ENCODE measurements at regions not wholly inside any gene's neighbourhood (a gene's known extent, or its start where the extent isn't known, plus 50 kb on each side); places are given as distances from the start of the nearest gene placed in this dataset.
"Not testable (repeated sequence)": the region's sequence is repeated elsewhere in the genome, so short reads cannot be mapped to it uniquely, and the experiment has no call there.

GRCh38 chr1:157325220-157325619, 187.0 kb upstream of the ETV3 start:
- no peak for DNase-seq (ENCODE audit: low read depth)

DNA sequence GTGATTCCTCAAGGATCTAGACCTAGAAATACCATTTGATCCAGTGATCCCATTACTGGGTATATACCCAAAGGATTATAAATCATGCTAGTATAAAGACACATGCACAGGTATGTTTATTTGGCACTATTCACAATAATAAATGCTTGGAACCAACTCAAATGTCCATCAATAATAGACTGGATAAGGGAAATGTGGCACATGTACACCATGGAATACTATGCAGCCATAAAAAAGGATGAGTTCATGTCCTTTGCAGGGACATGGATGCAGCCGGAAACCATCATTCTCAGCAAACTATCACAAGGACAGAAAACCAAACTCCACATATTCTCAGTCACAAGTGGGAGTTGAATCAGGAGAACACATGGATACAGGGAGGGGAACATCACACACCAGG, 183.8 kb upstream of the ETV3 start:
- DNase-seq (ENCODE audit: low read depth) = not testable (repeated sequence)

DNA sequence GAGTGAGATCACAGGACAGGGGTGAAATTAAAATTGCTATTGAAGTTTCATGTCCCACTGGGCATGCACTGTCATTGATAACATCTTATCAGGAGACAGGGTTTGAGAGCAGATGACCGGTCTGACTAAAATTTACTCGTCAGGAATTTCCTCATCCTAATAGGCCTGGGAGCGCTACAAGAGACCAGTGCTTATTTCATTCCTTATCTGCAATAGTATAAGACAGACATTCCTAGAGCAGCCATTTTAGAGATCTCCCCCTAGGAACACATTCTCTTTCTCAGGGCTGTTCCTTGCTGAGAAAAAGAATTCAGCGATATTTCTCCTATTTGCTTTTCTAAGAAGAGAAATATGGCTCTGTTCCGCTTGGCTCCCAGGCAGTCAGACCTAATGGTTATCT, 181.4 kb upstream of the ETV3 start:
- DNase-seq (ENCODE audit: low read depth) = no peak

DNA sequence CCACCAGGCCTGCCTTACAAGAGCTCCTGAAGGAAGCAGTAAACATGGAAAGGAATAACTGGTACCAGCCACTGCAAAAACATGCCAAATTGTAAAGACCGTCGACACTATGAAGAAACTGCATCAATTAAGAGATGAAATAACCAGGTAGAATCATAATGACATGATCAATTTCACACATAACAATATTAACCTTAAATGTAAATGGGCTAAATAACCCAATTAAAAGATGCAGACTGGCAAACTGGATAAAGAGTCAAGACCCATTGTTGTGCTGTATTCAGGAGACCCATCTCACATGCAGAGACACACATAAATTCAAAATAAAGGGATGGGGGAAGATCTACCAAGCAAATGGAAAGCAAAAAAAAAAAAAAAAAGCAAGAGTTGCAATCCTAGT, 179.0 kb upstream of the ETV3 start:
- DNase-seq (ENCODE audit: low read depth) = not testable (repeated sequence)

DNA sequence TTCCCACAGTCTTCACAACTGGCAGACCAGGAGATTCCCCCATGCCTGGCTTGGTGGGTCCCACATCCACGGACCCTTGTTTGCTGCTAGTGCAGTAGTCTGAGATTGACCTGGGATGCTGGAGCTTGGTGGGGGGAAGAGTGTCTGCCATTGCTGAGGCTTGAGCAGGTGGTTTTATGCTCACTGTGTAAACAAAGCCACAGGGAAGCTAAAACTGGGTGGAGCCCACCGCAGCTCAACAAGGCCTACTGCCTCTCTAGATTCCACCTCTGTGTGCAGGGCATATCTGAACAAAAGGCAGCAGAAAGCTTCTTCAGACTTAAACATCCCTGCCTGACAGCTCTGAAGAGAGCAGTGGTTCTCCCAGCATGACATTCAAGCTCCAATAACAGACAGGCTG, 177.3 kb upstream of the ETV3 start:
- DNase-seq (ENCODE audit: low read depth) = no peak

DNA sequence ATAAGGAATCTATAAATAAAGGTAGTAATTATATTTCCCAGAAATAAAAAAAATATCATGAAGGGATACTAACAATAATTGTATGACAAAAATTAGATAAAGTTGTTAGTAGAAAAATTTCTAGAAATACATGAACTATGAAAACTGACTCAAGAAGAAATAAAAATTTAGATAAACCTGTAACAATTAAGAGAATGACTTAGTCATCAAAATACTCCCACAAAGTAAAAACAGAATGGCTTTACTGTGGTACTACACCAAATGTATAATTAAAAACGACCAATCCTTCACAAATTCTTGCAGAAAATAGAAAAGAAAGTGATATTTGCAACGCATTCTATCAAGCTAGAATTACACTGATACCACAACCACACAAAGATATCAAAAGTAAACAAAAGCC, 176.2 kb upstream of the ETV3 start:
- no peak for DNase-seq (ENCODE audit: low read depth)

GRCh38 chr1:157313240-157313807, 175.1 kb upstream of the ETV3 start:
- no peak for DNase-seq (ENCODE audit: low read depth)

DNA sequence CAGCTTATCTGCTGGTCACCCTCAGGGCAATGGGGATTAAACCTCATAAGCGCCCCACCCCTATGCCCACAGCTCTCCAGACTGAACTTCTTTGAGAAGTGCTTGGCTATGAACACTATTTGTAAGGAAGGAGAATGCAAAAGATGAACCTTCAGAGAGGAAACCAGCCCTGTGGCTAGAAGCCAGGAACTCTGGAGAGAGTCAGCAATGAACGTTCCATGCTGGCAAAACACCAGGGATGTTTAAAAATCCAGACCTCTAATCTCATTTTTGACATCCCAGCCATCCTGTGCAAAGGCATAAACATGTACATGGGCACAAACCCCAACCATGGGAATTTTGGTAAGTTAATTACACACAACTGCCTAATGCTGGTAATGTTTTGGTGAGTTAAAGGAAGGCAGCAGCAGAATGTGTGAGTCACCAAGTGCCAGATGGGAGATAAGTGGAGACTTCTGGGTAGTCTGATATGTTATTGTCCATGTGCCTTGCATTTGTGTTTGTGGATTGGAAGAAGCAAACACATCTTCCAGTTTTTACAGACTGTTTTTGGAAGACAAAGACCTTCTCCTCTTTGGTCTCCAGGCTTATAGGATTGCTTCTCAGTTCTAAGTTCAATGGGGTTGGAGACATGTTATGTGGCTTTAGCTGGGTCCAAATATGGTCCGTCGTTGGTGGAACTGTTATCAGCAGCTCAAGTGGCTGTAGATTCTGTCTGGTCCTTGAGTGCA, 174.1 kb upstream of the ETV3 start:
- no peak for DNase-seq (ENCODE audit: low read depth)

DNA sequence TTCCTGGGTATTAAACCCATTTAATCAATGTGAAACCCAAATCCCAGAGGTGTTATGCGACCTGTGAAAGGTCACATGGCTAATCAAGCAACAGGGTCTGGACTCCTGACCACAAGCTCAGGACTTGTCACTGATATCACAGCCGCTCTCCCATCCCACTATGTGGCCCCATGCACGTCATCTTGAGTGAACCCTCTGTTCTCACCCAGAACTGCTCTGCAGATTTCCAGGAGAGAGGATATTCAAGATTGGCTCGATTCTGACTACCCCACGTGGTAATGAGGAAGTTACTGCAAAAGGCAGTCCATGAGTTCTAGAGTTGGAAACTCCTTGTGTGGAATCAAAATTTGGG, 173.5 kb upstream of the ETV3 start:
- DNase-seq (ENCODE audit: low read depth) = no peak

DNA sequence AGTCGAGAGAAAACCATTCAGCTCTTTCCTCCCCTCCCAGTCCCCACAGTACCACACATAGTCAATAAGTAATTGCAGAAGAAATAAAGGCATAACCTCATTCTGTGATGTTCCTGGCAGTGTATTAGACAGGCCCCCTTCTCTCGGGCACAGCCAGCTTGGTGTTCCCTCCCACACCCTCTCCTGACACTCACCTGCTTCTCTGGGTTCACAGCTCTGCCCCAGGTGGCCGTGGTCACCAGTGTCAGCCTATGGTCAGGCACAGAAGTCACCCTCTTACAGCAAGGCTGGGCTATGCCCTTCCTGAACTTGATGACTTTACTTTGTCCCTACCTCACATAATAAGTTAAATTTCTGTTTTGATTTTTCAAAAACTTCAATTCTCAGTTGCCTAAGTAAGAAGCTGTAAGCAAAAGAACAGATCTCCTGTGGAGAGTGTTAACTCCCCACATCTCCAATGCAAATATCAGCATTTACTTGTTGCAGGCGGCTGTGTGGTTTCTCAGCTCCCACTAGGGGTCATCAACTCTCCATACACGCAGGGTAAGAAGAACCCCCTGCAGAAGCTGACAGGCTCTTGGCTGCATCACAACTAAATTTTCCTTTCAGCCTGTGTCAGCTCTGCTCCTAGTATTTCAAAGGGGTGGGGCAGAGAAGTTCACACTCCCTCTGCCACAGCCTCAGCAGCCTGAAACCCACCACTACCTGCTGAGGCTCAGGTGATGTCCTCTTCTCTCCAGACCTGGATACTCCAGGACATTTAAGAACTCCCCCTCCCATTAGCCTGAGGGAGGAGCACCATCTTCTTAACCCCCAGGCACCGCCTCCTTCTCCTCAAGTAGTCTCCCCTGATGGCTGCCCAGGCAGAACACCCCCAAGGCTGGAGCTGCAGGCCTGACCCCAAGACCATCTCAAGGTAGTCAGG, 172.9 kb upstream of the ETV3 start:
- DNase-seq (ENCODE audit: low read depth) = not testable (repeated sequence)

DNA sequence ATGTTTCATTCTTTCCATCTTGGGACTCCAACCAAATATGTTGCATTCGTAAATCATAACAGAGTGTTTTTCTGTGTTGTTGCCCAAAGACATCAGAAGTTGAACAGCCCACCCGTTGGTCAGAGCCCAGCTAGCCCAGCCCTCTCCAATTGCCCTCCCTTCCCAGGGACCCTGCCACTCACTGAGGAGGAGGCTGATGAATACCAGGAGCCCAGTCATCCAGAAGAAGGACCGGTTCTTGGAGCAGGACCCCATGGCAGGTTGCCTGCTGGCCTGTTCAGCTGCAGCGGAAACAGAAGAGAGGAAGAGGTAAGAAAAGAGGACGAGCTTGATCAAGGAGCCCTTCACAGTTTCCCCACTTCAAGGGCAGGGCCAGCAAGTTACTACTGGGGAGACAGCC, 172.2 kb upstream of the ETV3 start:
- DNase-seq (ENCODE audit: low read depth) = no peak

- DNase-seq (ENCODE audit: low read depth) = no peak
These were observed 169.3 kb upstream of the ETV3 start for GRCh38 chr1:157307491-157307890.

GRCh38 chr1:157306896-157307295, 168.7 kb upstream of the ETV3 start:
- no peak for DNase-seq (ENCODE audit: low read depth)

GRCh38 chr1:157304271-157304670, 166.1 kb upstream of the ETV3 start:
- DNase-seq (ENCODE audit: low read depth) = no peak

DNA sequence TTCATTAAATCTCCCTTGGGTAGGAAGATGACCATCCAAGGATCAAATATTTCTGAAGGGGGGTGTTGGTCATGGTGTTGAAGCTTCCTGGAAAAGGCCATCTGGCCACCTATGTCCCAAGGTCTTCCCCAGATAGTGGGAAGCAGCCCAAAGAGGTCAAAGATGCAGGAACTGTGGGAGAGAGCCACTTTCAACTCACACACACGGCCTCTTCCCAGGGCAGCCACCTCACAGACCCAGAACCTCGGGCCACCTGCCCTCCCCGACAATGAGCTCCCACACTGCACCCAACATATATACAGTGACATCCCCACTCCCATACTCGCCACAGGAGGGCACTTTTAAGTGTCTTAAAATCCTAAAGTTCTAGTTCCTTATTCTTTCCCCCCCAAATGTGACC, 164.5 kb upstream of the ETV3 start:
- DNase-seq (ENCODE audit: low read depth) = no peak

GRCh38 chr1:157302199-157302497, 164.0 kb upstream of the ETV3 start:
- DNase-seq (ENCODE audit: low read depth) = no peak

- DNase-seq (ENCODE audit: low read depth) = no peak
These were observed 163.4 kb upstream of the ETV3 start for GRCh38 chr1:157301477-157302198.

DNA sequence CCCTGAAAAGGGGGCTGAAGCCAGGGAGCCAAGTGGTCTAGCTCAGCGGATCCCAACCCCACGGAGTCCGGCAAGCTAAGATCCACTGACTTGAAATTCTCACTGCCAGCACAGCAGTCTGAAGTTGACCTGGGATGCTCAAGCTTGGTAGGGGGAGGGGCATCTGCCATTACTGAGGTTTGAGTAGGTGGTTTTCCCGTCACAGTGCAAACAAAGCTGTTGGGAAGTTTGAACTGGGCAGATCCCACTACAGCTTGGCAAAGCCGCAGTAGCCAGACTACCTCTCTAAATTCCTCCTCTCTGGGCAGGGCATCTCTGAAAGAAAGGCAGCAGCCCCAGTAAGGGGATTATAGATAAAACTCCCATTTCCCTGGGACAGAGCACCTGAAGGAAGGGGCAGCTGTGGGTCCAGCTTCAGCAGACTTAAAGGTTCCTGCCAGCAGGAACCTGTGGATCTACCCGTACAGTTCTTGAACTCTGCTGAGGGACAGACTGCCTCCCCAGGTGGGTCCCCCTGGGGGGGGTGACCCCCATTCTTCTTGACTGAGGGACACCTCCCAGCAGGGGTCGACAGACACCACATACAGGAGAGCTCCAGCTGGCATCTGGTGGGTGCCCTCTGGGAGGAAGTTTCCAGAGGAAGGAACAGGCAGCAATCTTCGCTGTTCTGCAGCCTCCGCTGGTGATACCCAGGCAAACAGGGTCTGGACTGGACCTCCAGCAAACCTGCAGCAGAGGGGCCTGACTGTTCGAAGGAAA, 156.4 kb upstream of the ETV3 start:
- DNase-seq (ENCODE audit: low read depth) = not testable (repeated sequence)

GRCh38 chr1:157292809-157293564, 154.8 kb upstream of the ETV3 start:
- DNase-seq (ENCODE audit: low read depth) = no peak

DNA sequence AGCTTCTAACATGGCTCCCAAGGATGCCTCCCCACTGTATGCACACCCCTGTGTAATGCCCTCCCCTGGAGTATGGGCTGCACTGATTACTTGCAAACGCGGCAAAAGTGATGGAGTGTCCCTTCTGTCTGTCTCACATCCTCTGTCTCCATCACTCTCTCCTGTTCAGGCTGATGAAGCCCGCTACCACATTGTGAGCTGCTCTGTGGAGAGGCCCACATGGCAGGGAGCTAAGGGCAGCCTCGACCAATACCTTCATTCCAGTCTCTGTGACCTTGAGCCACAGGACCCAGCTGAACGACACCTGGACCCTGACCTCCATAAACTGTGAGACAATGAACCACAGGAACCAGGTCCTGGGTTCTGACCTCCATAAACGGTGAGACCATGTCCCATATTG, 154.1 kb upstream of the ETV3 start:
- no peak for DNase-seq (ENCODE audit: low read depth)

- no peak for DNase-seq (ENCODE audit: low read depth)
These were observed 152.9 kb upstream of the ETV3 start for GRCh38 chr1:157291083-157291482.
